SK-N-SH treated with all-trans-retinoic acid at 6 μM for 48 hours (cell line): ENCODE measurements at regions not wholly inside any gene's neighbourhood (a gene's known extent, or its start where the extent isn't known, plus 50 kb on each side); places are given as distances from the start of the nearest gene placed in this dataset.

Experiments used
- CREB5 ChIP-seq: fragments of 250-450 bp; sonication (Bioruptor Pico); IDR thresholded peaks from 2 replicates; pipeline ENCODE4 v1.5.1; 2020; ENCODE audit warnings: low read depth, mild to moderate bottlenecking, moderate library complexity
- CSDC2 ChIP-seq: fragments of 250-450 bp; sonication (Bioruptor Pico); IDR thresholded peaks from 2 replicates; pipeline ENCODE4 v1.5.0; 2020; ENCODE audit warnings: mild to moderate bottlenecking, moderate library complexity
- PATZ1 ChIP-seq: fragments of 250-450 bp; sonication (Bioruptor Pico); IDR thresholded peaks from 2 replicates; pipeline ENCODE4 v1.8.0; 2020; ENCODE audit warnings: mild to moderate bottlenecking, moderate library complexity, borderline replicate concordance
- PPARA ChIP-seq: fragments of 250-450 bp; sonication (Bioruptor Pico); IDR thresholded peaks from 2 replicates; pipeline ENCODE4 v1.5.0; 2020; ENCODE audit warnings: mild to moderate bottlenecking, borderline replicate concordance
- RARB ChIP-seq: fragments of 250-450 bp; sonication (Bioruptor Pico); IDR thresholded peaks from 2 replicates; pipeline ENCODE4 v1.8.0; 2021; ENCODE audit warnings: mild to moderate bottlenecking, moderate library complexity
- TCF4 ChIP-seq: fragments of 250-450 bp; sonication (Bioruptor Pico); IDR thresholded peaks from 2 replicates; pipeline ENCODE4 v1.8.0; 2021; ENCODE audit warnings: mild to moderate bottlenecking, moderate library complexity, borderline replicate concordance
- ZNF70 ChIP-seq: fragments of 450-650 bp; formaldehyde crosslinking; IDR thresholded peaks from 2 replicates; pipeline ENCODE4 v1.5.0; 2020; ENCODE audit warnings: mild to moderate bottlenecking, moderate library complexity
- ZNF8 ChIP-seq: fragments of 450-650 bp; formaldehyde crosslinking; IDR thresholded peaks from 2 replicates; pipeline ENCODE4 v1.5.0; 2020; ENCODE audit warnings: mild to moderate bottlenecking, moderate library complexity
- TF ChIP-seq, protein P1 (sequence below): fragments of 250-450 bp; sonication (Bioruptor Pico); IDR thresholded peaks from 2 replicates; pipeline ENCODE4 v1.5.0; 2020; ENCODE audit warnings: mild to moderate bottlenecking, moderate library complexity

DNA sequence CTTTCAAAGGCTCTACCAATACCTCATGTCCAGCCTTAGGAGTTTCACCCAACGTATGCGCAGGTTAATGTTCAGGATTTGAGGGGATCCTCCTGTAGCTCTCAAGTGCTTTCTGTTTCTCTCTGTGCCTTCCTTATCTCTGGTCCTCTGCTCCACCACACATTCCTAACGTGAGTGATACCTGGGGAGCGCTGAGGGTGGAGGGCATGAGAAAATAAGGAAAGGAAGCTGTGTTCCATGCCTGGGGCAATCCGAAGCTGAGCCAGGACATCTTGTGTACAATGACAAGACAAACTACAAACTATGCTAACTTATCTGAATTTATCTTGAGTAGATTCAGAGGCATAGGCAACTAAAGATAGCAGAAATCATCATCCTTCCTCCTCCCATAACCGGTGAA lies 136.4 kb downstream of the SST start:
- TF ChIP-seq, protein P1, sequence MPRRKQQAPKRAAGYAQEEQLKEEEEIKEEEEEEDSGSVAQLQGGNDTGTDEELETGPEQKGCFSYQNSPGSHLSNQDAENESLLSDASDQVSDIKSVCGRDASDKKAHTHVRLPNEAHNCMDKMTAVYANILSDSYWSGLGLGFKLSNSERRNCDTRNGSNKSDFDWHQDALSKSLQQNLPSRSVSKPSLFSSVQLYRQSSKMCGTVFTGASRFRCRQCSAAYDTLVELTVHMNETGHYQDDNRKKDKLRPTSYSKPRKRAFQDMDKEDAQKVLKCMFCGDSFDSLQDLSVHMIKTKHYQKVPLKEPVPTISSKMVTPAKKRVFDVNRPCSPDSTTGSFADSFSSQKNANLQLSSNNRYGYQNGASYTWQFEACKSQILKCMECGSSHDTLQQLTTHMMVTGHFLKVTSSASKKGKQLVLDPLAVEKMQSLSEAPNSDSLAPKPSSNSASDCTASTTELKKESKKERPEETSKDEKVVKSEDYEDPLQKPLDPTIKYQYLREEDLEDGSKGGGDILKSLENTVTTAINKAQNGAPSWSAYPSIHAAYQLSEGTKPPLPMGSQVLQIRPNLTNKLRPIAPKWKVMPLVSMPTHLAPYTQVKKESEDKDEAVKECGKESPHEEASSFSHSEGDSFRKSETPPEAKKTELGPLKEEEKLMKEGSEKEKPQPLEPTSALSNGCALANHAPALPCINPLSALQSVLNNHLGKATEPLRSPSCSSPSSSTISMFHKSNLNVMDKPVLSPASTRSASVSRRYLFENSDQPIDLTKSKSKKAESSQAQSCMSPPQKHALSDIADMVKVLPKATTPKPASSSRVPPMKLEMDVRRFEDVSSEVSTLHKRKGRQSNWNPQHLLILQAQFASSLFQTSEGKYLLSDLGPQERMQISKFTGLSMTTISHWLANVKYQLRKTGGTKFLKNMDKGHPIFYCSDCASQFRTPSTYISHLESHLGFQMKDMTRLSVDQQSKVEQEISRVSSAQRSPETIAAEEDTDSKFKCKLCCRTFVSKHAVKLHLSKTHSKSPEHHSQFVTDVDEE, result no peak
- no peak for TF ChIP-seq TCF4 (CRISPR knock-in tag)
- TF ChIP-seq RARB (CRISPR knock-in tag), result no peak
- no peak for TF ChIP-seq CREB5
- no peak for TF ChIP-seq ZNF70
- TF ChIP-seq PATZ1 (CRISPR knock-in tag), result no peak
- no peak for TF ChIP-seq CSDC2 (CRISPR knock-in tag)
- no peak for TF ChIP-seq ZNF8 (CRISPR knock-in tag)
- TF ChIP-seq PPARA (CRISPR knock-in tag), result no peak
